ENCODE measurements at regions not wholly inside any gene's neighbourhood (a gene's known extent, or its start where the extent isn't known, plus 50 kb on each side); places are given as distances from the start of the nearest gene placed in this dataset.

DNA sequence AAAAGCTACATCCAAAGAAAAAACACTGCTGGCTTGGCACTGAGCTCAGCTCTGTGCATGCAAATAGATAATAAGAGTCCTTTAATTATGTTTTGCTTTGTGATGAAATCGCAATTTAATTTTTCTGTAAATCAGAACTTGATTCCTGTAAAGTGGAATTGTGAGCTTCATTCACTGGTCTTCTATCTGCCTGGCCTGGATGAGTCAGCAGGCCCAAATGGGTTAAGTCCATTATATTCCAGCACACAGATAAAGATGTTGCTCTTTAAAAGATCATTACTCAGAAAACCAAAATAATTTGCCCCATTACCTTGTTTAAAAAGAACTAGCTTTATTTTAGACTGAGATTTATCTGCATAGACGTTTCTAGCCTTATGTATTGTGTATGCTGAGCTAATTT lies 90.4 kb downstream of the CARTPT start:
- TF ChIP-seq, protein P1, sequence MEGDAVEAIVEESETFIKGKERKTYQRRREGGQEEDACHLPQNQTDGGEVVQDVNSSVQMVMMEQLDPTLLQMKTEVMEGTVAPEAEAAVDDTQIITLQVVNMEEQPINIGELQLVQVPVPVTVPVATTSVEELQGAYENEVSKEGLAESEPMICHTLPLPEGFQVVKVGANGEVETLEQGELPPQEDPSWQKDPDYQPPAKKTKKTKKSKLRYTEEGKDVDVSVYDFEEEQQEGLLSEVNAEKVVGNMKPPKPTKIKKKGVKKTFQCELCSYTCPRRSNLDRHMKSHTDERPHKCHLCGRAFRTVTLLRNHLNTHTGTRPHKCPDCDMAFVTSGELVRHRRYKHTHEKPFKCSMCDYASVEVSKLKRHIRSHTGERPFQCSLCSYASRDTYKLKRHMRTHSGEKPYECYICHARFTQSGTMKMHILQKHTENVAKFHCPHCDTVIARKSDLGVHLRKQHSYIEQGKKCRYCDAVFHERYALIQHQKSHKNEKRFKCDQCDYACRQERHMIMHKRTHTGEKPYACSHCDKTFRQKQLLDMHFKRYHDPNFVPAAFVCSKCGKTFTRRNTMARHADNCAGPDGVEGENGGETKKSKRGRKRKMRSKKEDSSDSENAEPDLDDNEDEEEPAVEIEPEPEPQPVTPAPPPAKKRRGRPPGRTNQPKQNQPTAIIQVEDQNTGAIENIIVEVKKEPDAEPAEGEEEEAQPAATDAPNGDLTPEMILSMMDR (IDR thresholded peaks at IDR 0.05; ENCODE audit: low read depth, low read length, poor library complexity, severe bottlenecking), result no peak
- no peak for TF ChIP-seq EZH2phosphoT487 (IDR thresholded peaks at IDR 0.05; ENCODE audit: borderline replicate concordance, low read length)

All from DOHH2 (cell line).